GM21576 (cell line): ENCODE measurements at regions not wholly inside any gene's neighbourhood (a gene's known extent, or its start where the extent isn't known, plus 50 kb on each side); places are given as distances from the start of the nearest gene placed in this dataset.

Experiments used
- ATAC-seq: cut with Tn5 transposase; IDR thresholded peaks from one replicate; pipeline ENCODE4 v1.9.1; 2021; ENCODE audit warnings: mild to moderate bottlenecking, moderate library complexity; ENCODE audit not compliant: unreplicated experiment

DNA sequence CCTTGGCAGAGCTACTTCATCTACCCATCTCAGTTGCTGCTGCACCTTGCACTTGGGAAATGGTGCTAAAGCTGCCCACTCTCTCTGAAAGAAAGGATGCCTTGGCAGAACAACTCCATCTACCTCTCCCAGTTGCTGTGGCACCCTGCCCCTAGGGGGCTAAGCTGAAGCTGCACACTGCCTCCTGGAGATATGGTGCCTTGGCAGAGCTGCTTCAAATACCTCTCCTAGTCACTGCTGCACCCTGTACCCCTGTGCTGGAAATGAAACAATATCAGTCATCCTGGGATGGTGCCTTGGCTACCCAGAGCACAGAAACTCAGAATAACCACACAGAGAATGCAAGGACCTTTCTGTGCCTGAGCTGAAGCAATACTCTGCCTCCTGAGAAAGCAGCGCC is 615.8 kb downstream of the DIAPH3 start:
- no peak for ATAC-seq

DNA sequence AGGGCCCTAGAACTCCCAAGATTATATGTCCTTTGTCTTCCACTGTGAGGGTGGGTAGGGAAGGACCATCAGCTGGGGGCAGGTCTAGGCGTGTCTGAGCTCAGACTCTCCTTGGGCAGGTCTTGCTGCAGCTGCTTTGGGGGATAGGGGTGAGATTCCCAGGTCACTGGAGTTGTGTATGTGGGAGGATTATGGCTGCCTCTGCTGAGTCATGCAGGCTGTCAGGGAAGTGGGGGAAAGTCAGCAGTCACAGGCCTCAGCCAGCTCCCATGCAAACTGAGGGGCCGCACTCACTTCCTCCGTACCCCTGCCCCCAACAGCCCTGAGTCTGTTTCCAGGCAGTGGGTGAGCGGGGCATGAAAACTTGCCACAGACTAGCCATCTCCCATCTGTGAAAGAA is 600.8 kb downstream of the DIAPH3 start:
- ATAC-seq, result no peak

DNA sequence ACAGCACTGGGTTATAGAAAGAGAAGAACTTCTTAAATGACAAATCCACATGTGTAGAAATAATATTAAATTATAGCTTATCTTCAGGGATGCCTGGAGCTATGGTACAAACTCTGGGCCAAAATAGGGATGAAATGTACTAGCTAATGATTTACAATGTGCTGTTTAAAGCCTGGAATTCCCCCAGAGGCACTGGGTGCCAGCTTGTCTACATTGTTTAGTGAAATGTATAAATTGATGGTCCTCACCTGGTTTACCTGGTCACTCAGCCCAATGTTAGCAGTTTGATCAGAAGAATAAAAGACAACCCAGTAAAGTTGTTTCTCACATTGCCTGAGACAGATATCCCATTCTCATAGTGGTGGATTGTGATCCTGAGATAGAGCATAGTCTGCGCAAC is 597.2 kb downstream of the DIAPH3 start:
- ATAC-seq, result no peak

GRCh38 chr13:59568306-59568705 is 595.4 kb downstream of the DIAPH3 start:
- ATAC-seq, result no peak

- ATAC-seq, result no peak
These were observed 593.5 kb downstream of the DIAPH3 start for GRCh38 chr13:59570204-59570603.

DNA sequence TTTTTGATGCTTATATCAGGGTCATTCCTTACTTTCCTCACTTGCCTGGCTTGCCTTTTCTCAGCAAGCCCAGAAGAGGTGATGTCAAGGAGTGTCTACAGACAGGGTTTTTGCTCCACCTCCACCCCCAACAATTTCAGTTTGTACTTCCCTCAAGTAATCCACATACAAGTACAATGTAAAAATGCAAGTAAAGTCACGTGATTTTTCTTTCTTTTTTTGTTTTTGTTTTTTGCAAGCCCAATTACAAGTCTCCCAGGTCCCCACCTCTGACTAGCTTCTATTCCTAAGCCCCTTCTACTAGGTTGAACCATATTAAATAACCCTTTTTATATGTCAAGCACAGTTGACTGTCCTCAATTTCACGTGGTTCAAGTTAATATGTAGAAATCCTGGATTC is 579.6 kb downstream of the DIAPH3 start:
- ATAC-seq, result no peak

- no peak for ATAC-seq
These were observed 578.7 kb downstream of the DIAPH3 start for GRCh38 chr13:59584761-59585670.

GRCh38 chr13:59587030-59587429 is 576.7 kb downstream of the DIAPH3 start:
- ATAC-seq, result no peak

DNA sequence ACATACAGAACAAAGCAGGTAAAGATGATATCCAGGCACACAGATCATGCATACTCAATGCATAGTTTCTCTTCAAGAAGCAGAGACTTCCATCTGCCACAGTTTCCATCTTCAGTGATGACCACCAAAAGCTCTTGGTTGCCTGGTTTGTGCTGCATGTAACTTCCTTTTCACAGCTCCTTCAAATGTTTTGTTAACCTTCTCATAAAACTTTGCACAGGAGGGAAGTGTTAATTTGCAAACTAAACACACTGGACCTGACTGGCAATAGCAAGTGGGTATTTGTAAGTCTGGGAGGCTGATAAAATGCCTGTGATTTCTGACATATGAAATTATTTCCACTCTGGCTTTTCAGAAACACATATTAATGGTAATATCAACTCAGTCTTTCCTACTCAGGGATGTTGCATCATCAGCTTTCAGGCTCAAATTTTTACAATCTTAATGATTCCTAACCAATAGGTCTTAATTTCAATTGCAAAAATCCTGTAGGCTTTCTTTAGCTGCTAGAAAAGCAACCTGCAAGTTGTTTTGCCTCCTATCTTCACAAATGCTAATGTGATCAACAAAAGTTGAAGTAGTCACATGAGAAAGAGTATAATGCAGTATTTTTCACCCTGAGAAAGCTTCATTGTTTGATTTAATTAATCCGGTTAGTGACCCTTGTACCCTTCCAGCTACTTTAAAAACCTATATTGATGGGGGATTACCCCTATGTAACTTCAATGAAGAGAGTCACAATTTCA is 575.6 kb downstream of the DIAPH3 start:
- ATAC-seq, result no peak

DNA sequence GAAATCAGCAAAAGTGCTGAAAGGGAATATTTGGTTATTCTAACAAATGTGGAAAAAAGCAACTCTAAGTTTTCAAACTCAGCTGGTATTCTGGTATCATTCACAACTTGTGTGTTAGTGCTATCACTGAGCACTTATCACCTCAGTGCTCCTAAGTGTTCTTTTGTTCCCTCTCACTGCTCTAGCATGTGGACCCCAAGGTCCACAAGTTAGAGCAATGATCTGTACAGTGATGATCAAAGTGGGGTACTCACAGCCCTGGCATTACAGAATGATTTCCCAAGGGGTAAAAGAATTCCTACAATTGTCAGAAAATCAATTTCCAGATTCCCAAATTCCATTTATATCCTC is 575.0 kb downstream of the DIAPH3 start:
- ATAC-seq, result no peak

- ATAC-seq, result no peak
These were observed 561.7 kb downstream of the DIAPH3 start for GRCh38 chr13:59601993-59602392.

- ATAC-seq, result no peak
These were observed 560.1 kb downstream of the DIAPH3 start for GRCh38 chr13:59603646-59604045.

- no peak for ATAC-seq
These were observed 556.6 kb downstream of the DIAPH3 start for GRCh38 chr13:59607172-59607571.

GRCh38 chr13:59607780-59608233 is 555.9 kb downstream of the DIAPH3 start:
- no peak for ATAC-seq

GRCh38 chr13:59609421-59609820 is 554.3 kb downstream of the DIAPH3 start:
- no peak for ATAC-seq
